C1 segment of cervical spinal cord (tissue), 14 donors: ENCODE measurements at regions not wholly inside any gene's neighbourhood (a gene's known extent, or its start where the extent isn't known, plus 50 kb on each side); places are given as distances from the start of the nearest gene placed in this dataset.

Source experiments
- DNase-seq, 14 donors: peaks; one replicate each; lab custom pipeline; 2025; lab: John Stamatoyannopoulos, UW

GRCh38 chr17:63332286-63332685 lies 113.8 kb downstream of the CYB561 start:
- DNase-seq = no peak

GRCh38 chr17:63333869-63334268 lies 112.2 kb downstream of the CYB561 start:
- no peak for DNase-seq

GRCh38 chr17:63335831-63336230 lies 110.3 kb downstream of the CYB561 start:
- no peak for DNase-seq

- DNase-seq = no peak
These were observed 108.5 kb downstream of the CYB561 start for GRCh38 chr17:63337579-63337978.

- no peak for DNase-seq
These were observed 107.8 kb downstream of the CYB561 start for GRCh38 chr17:63338272-63338671.

GRCh38 chr17:63341276-63341675 lies 104.8 kb downstream of the CYB561 start:
- DNase-seq = no peak

GRCh38 chr17:63344383-63344782 lies 101.7 kb downstream of the CYB561 start:
- no peak for DNase-seq

DNA sequence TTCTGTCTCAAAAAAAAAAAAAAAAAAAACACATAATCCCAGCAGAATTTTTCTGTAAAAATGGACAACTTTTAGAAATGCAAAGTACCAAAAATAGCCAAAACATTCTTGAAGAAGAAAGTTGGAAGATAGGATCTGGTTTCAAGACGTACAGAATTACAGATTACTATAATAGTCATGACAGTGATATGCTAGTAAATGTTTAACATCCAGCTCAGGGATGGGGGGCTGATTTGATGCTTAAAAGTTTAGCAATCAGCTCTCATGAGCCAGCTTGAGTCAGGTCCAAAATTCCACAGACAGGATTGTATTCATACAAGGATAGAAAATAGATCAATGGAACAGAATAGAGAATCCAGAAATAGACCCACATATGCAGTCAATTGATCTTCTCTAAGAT lies 100.5 kb downstream of the CYB561 start:
- no peak for DNase-seq

- DNase-seq = no peak
These were observed 98.6 kb downstream of the CYB561 start for GRCh38 chr17:63347475-63347874.

GRCh38 chr17:63349478-63350000 lies 96.6 kb downstream of the CYB561 start:
- DNase-seq = no peak

DNA sequence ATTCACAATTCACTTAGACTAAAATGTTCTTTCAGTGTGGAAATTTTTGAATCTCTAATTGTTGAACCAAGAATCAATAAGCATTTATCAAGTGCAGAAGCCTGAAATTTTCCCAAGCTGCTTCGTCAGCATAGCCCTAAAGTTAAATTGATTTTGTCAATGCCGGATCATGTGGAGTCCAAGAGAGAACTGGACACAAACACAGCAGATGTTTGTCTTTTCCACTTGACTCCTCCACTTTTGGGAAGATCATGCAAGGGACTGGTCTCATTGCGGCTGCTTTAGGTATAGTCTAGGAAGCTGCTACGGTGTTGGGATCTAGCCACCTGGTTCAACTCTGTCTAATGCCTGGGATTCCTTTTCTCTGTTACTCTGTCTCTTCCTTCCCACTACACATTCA lies 95.7 kb downstream of the CYB561 start:
- DNase-seq = no peak

- DNase-seq = no peak
These were observed 91.8 kb downstream of the CYB561 start for GRCh38 chr17:63354256-63354655.

- DNase-seq = no peak
These were observed 89.8 kb downstream of the CYB561 start for GRCh38 chr17:63356337-63356757.

GRCh38 chr17:63358111-63358839 lies 87.8 kb downstream of the CYB561 start:
- DNase-seq = no peak

DNA sequence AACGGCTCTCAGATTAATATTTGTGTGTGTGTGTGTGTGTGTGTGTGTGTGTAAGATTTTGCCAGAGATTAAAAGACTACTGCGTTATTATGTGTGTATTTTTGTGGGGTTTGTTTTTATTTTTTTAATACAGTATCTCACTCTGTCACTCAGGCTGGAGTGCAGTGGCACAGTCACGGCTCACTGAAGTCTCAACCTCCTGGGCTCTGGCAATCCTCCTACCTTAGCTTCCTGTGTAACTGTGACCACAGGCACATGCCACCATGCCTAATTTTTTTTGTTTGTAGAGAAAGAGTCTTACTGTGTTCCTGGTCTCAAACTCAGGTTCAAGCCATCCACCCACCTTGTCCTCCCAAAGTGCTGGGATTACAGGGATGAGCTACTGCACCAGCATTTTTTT lies 87.2 kb downstream of the CYB561 start:
- no peak for DNase-seq

DNA sequence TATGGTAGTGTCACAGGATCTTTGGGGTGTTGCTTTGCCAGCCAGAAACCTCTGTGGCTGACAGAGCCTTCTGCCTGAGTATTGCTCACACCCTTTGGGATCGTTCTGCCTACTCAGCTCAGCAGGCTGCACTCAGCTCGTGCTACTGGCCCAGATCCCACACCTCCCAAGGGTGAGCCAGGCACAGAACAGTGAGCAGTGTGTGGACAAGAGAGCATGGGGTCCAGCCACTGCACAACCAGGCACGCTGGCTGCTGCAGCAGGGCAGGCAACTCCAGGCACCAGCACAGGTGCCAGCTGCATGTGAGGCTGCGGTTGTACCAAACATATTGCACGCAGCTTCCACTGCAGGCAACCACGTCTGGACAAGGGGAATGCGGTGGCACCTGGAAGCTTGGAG lies 84.9 kb downstream of the CYB561 start:
- DNase-seq = no peak

DNA sequence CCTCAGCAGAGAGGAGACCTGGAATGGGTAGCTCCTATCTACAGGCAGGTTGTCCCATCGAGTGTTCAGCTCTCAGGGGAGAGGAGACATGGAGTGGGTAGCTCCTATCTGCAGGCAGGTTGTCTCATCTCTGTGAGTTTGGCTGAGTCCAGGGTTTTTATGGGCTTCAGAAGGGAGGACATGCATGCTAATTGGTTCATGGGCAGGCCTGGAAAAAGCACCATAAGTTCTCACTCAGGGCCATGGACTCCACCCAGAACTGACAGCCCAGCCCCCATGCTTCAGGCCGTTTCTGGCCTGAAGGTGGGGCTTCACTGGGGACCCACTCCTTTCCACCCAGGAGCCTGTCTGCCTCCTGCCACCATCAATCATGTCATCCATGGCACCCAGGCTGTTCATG lies 84.0 kb downstream of the CYB561 start:
- no peak for DNase-seq

GRCh38 chr17:63364387-63364786 lies 81.7 kb downstream of the CYB561 start:
- DNase-seq = no peak

- DNase-seq = no peak
These were observed 81.2 kb downstream of the CYB561 start for GRCh38 chr17:63364944-63365343.

GRCh38 chr17:63365366-63366240 lies 80.5 kb downstream of the CYB561 start:
- no peak for DNase-seq

GRCh38 chr17:63366241-63366566 lies 79.9 kb downstream of the CYB561 start:
- no peak for DNase-seq

- no peak for DNase-seq
These were observed 76.9 kb downstream of the CYB561 start for GRCh38 chr17:63369233-63369632.

- no peak for DNase-seq
These were observed 75.4 kb downstream of the CYB561 start for GRCh38 chr17:63370696-63371095.
